ENCODE measurements at regions not wholly inside any gene's neighbourhood (a gene's known extent, or its start where the extent isn't known, plus 50 kb on each side); places are given as distances from the start of the nearest gene placed in this dataset.

DNA sequence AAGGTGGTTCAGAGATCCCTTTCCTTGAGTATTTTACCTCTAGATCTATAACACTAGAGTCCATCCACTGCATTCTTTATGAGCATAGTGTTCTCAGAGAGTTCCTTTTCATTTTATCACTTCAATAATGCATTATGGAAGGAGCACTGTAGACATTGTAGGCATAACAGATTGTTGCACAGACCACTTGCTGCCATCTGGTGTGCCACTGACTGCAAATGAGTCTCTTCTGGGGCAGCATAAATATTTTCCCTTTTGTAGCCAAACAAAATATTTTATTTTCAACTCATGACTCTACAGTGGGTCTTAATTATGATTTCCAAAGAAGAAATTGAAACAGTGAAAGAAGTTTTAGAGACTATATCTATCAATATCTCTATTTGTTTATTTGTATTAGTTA, 290.4 kb downstream of the OLFM3 start:
- DNase-seq (ENCODE audit: low spot score) = no peak

DNA sequence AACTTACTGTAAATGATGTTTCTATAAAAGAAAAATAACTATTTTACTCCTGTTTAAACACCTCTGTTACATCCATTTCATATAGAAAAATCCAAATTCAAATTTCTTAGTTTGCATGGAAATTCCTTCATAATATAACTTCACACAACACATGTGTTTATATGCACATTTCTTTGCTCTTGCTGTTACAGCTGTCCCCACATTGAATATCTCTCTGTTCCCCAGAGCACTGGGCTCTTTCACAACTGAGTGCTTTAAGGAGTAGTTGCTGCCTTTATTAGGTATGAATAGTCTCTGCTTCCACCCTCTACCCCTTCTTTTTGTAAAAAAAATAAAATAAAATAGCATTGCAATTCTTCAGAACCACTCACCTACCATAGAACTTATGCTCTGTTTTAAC, 287.0 kb downstream of the OLFM3 start:
- DNase-seq (ENCODE audit: low spot score) = no peak

DNA sequence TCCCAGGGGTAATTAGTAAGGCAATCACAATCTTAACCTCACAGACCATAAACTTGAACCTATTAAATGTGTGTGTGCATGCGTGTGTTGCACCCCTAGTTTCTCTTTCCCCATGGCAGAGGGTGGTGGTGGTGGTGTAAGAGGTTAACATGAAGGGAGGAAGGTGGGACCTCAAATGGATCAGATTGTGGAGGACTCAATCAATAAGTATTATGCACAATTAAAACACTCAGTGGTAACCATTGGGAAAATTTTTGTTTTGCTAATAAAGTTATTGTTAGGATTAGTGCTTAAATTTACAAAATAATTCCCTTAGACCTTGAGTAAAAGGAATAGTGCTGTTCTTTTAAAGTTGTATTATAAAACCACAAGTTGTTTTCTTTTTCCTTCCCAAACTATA, 283.0 kb downstream of the OLFM3 start:
- no peak for DNase-seq (ENCODE audit: low spot score)

DNA sequence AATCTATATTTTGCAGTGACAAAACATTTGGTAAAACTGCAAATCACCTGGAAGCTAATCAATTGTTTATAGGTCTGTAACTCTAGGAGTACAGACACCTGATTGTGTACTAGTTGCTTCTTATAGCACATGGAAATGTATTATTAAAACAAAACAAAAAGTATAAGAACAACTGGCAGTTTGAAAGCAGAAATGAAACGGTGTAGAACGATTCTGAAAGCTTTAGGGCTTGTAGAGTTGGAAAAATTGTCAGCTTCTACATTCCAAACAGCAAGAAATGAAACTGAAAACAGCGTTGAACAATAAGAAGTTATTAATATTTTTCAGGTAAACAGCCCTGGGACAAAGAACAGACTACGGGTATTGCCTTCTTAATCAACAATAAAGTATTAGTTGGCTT, 273.3 kb downstream of the OLFM3 start:
- no peak for DNase-seq (ENCODE audit: low spot score)

DNA sequence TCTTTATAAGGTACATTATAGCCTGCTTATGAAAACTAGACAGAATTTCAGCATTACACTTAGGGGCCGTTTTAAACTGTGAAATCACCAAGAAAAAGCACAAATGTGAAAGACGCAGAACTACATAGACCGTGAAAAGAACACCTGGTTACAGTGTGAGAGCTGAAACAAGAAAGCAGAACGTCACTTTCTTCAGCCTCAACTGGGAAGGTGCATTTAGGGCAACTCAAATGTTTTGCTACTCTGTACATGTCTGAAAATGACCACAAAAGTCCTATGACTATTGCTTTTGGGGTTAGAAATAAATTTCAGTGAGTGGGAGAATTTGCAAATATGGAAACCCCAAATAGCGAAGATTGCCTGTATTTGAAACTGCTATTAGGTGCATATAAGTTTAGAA, 268.7 kb downstream of the OLFM3 start:
- no peak for DNase-seq (ENCODE audit: low spot score)

DNA sequence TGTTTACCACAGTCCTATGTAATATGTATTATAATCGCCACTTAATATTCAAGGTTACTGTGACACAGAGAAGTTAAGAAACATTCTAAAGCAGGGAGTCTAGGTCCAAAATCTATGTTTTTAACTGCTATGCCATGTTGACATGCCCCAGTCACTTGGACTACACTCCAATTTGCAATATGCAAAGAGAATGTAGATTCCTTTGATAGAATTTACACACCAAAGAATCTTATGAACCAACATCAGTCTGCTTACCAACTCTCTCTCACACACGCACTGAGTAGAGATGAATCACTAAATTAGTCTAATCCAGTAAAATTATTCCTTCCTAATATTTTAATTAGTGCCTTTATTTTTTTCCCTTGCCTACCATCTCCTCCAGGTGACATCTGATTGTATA, 266.2 kb downstream of the OLFM3 start:
- DNase-seq (ENCODE audit: low spot score) = no peak

DNA sequence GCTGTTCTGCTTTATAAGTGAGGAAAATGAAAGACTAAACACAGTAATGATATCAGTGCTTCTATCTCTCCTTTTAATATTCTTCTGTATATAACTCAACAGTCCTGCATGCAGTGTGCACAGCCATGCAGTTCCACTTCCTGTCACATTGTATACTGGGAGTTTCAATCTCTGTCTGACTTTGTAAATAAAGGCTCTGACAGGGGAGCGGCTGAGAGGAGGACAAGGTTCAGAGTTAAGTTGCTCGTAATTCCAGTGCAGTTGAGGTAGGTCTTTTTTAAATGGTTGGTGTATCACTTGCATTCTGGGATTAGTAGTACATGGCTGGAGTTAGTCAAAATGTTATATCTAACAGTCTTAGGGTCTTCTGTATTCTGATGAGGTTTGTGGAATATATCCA, 264.5 kb downstream of the OLFM3 start:
- DNase-seq (ENCODE audit: low spot score) = no peak

DNA sequence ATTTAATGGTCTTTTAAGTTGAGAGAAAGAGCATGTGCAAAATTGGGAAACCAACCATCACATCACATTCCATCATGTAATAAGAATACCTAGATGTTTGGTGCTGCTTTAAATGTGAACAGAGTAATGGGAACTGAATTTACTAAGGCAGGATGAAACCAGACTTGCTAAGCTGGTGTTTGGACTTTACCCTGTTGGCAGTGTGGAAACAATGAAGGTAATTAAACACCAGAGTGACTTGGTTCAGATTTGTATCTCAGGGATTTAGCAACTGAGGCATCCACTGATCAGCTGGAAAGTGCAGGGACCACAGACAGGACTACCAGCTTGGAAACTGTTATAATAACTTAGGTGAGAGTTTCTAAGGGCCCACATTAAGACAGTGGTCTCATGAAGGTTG, 263.4 kb downstream of the OLFM3 start:
- no peak for DNase-seq (ENCODE audit: low spot score)

DNA sequence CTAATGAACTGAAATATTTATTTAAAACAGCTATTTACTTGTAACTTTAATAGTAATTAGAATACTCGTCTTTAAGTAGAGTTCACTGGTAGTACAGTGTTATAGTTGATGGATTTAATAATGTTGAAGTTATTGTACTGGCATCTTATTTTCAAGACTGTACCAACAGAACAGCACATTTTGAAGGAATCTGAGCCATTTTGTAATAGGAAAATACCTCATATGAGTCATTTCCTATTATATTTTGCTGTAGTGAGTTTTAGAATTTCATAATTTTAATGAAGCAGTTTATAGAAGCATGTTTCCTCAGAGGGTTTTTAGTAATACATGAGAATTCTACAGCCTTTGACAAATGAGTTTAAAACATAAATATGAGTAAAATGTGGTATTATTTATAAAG, 258.3 kb downstream of the OLFM3 start:
- DNase-seq (ENCODE audit: low spot score) = no peak

DNA sequence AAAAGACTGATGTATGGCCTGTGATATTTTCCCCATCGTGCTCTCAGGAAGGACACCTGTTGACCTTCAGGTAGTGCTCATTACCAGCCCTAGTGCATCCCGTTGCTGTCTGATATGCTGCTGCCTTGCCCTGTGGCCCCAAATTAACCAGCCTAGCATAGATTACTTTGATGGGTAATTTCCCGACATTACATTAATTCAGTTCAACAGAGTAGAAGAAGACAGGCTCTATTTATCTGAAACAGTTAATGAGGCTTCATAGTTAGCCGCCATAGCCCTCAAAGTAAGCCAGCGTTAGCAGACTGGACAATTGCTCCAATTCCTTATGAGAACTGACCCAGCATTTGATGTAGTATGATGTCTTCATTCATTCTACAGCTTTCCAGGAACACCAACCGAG, 257.6 kb downstream of the OLFM3 start:
- DNase-seq (ENCODE audit: low spot score) = no peak

DNA sequence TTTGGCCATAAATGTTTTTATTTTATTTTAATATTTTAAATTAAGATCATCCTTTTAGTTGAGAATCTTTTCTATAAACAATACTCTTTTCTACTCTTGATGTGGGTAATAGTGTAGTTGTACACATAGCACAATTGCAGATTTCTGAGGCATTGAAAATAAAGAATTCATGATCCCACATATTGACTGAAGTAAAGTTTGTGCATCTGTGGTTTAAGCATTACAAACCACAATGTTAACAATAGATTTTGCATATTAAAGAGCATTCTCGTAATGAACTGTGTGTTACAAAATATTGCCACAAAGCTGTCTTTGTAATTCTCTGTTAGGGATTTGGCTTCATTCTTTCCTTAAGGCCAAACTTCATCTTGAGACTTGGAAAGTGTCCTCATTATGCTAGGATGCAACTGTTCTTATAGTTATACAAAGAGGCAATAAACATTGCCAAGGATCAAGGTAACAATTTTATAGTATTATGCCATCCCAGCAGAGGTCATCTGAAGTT, 256.8 kb downstream of the OLFM3 start:
- no peak for DNase-seq (ENCODE audit: low spot score)

DNA sequence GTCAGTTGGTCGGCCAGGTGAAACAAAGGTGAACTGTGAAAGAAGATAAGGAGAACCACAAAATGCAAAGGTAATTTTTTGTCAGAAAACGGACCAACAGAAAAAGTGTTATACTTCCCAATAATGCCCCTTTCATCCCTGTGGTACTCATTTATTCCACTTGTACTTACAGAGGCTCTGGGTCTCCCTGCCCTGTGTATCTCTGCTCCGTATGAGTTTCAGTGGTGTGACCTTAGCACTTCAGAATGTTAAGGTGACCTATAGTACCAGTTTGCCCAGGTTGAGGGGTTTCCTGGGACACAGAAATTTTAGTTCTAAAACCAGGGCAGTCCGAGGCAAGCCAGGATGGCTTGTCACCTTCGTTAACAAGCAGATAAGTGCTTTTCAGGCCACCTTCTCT, 254.8 kb downstream of the OLFM3 start:
- DNase-seq (ENCODE audit: low spot score) = no peak

DNA sequence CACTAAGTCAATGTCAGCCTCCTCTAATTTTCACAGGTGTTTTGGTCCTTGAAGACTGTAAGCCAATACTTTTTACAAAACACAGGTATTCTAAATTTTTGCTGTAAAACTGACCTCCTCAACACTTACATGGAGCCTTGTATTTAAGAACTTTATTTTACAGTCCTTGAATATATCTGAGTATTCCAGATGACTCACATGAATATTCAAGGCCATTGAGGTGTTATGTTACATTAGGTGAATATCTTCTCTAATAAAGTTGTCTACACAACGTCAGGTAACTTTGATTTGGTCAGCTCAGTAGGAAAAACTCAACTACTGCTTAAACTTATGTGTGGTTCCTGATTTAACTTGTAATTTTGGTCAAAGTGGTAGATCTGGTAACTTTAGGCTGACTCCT, 254.2 kb downstream of the OLFM3 start:
- no peak for DNase-seq (ENCODE audit: low spot score)

DNA sequence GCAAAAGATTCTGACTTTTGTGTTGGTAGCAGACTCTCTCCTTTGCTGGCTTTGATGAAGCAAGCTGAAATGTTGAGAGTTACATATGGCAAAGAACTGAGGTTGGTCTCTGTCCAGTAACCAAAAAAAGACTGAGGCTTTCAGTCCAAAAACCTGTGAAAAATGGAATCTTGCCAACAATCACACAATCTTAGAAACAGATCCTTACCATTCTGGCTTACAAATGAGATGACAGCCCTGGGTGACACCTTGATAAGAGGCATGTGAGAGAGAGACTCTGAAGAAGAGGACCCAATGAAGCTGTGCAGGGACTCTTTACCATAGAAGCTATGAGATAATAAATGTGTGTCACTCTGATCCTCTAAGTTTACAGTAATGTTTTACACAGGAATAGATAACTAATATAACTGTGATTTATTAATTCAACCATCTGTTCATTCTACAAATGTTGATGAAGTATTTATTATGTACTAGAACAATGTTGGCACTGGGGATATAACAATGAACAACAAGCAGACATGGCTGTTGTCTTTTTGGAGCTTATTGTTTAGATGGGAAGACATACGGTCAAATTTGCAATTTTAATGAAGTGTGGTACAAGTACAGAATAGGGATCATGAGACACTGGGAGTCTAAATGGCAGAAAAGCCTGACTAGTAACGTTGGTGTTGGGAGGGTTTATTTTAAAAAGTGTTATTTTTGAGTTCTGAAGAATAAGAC, 251.0 kb downstream of the OLFM3 start:
- no peak for DNase-seq (ENCODE audit: low spot score)

DNA sequence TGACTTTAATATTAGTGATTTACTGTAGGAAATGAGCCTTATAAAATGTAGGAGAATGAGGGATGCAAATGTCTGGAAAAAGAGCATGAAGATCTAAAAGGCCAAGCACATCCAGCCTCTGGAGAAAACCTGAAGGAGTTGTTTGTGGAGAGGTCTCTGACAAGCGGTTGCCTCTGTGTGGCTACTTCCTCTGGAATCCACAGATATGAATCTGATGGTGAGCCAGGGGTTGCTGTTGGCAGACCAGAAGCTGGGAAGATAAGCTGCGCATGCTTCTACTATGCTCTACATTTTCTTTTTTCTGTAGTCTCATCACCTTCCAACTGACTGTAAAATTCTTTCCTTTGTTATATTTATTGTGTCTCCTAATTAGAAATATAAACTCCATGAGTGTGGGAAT, 248.6 kb downstream of the OLFM3 start:
- no peak for DNase-seq (ENCODE audit: low spot score)
